Liver (tissue), 7 donors: ENCODE measurements at regions not wholly inside any gene's neighbourhood (a gene's known extent, or its start where the extent isn't known, plus 50 kb on each side); places are given as distances from the start of the nearest gene placed in this dataset.

Source experiments
- DNase-seq: peaks from one replicate; pipeline ENCODE4 v3.0.0-alpha.2; 2017; ENCODE audit warnings: low spot score
- H3K27ac ChIP-seq, 2 donors: one replicate each; pipeline ENCODE4 v1.7.0; 2013; ENCODE audit warnings: inconsistent platforms in 2 of 2, low read length in 2 of 2, control low read depth in 1 of 2, low read depth in 1 of 2, mild to moderate bottlenecking in 1 of 2
- H3K27me3 ChIP-seq, 4 donors: one replicate each; pipeline versions ENCODE4 v1.6.1 to v1.7.0; 2013; ENCODE audit warnings: low read length in 3 of 4, inconsistent platforms in 1 of 4, mild to moderate bottlenecking in 1 of 4, moderate library complexity in 1 of 4; ENCODE audit not compliant: control insufficient read depth in 4 of 4, insufficient read depth in 4 of 4
- H3K36me3 ChIP-seq, 4 donors: one replicate each; pipeline versions ENCODE4 v1.6.1 to v1.7.0; 2013; ENCODE audit warnings: low read length in 3 of 4, mild to moderate bottlenecking in 3 of 4, low read depth in 1 of 4, moderate library complexity in 1 of 4; ENCODE audit not compliant: control insufficient read depth in 4 of 4, insufficient read depth in 3 of 4
- H3K4me1 ChIP-seq, 4 donors: one replicate each; pipeline versions ENCODE4 v1.6.1 to v1.7.0; 2013; ENCODE audit warnings: low read length in 3 of 4, mild to moderate bottlenecking in 3 of 4, moderate library complexity in 1 of 4; ENCODE audit not compliant: control insufficient read depth in 4 of 4, insufficient read depth in 4 of 4
- H3K4me3 ChIP-seq, 3 donors: one replicate each; pipeline versions ENCODE4 v1.6.1 to v1.7.0; 2013; ENCODE audit warnings: low read length in 3 of 3, control low read depth in 1 of 3, low read depth in 1 of 3, mild to moderate bottlenecking in 1 of 3
- H3K9ac ChIP-seq, 2 donors: one replicate each; pipeline ENCODE4 v1.7.0; 2013; ENCODE audit warnings: low read length in 2 of 2, mild to moderate bottlenecking in 2 of 2, moderate library complexity in 2 of 2, control low read depth in 1 of 2, low read depth in 1 of 2
- H3K9me3 ChIP-seq, 4 donors: one replicate each; pipeline versions ENCODE4 v1.6.1 to v1.7.0; 2013; ENCODE audit warnings: low read length in 3 of 4; ENCODE audit not compliant: control insufficient read depth in 4 of 4
- GABPA ChIP-seq, 2 donors: IDR thresholded peaks in 1 of 2; conservative IDR thresholded peaks in 1 of 2; 2 replicates each; pipeline ENCODE4 v1.6.1; 2016; ENCODE audit warnings: antibody characterized with exemption in 2 of 2, mild to moderate bottlenecking in 1 of 2, moderate library complexity in 1 of 2
- REST ChIP-seq: IDR thresholded peaks from 2 replicates; pipeline ENCODE4 v1.6.1; 2016; ENCODE audit warnings: antibody characterized with exemption, mild to moderate bottlenecking
- SP1 ChIP-seq: IDR thresholded peaks from 2 replicates; pipeline ENCODE4 v1.6.1; 2018; ENCODE audit warnings: antibody characterized with exemption, mild to moderate bottlenecking
- YY1 ChIP-seq: IDR thresholded peaks from 2 replicates; pipeline ENCODE4 v1.6.1; 2016; ENCODE audit warnings: antibody characterized with exemption, mild to moderate bottlenecking
- ZBTB33 ChIP-seq: IDR thresholded peaks from 2 replicates; pipeline ENCODE4 v1.6.1; 2016; ENCODE audit warnings: antibody characterized with exemption
- WGBS: extraction: QIAGEN DNeasy Blood & Tissue Kit; methylation state at CpG from one replicate; pipeline ENCODE4 v1.1.7; 2013; 5-methylcytosine and 5-hydroxymethylcytosine counted together
- donor health status: healthy.
- donor health status: healthy.
- donor health status: healthy.
- donor health status: healthy.

DNA sequence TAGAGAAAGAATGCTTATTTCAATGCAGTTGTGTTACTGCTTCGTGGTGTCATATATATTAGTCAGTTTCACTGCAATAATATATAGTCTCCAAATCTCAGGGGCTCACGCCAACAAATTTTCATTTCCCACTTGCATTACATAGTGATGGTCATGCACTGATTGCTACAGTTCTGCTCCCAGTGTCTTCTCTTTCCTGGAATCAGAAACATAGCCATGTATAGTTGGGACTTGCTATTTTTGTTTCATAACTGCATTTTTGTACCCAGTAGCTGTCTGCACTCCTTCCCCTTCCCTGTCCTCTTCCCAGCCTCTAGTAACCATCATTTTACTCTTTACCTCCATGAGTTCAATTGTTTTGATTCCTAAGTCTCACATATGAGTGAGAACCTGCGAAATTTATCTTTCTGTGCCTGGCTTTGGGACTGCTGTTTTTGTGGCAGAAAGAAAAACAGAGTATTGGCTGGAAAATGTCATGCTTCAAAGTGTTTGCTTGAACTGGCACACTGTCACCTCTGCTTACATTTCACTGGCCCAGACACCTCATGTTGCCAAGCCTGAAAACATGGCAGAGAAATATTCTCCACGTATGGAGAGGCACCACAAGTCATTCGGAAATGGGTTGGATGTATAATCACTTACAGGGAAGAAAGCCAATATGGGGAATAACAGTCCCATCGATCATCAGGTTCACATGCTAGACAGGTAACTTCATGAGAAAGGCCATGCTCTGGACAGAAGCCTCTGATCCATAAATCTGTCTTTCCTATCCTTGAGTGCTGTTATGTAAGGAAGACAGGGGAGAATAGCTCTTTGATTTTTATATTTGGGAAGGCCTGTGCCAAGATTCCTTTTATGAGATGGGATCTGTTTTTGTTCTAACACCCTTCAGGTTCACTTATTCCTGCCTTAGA lies 60.4 kb upstream of the BACH1 start (continued):
- no peak for TF ChIP-seq REST
- TF ChIP-seq GABPA (IDR thresholded peaks at IDR 0.05 in 1 of 2, conservative IDR thresholded peaks at IDR 0.05 in 1 of 2) = no peak
- TF ChIP-seq ZBTB33 = no peak

DNA sequence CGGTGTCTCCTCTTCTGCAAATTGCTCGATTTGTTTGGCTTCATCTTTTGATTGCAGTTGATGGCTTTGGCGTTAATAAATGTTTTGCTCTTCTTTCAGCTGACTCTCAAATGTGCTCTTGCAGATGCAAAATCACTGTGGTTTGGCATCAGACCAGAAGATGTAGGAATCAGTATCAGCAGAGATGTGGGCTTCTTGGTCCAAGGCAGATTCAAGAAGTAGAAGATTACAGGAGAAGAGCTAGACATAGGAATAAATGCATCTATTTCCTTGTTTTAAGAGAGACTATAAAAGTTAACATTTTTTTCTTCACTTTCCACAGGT lies 59.8 kb upstream of the BACH1 start:
- no peak for DNase-seq
- Histone ChIP-seq H3K27ac (no peak overlapping the region), H3K4me3 (no peak overlapping the region), H3K36me3 (no peaks in the 10 kb centered on the region), H3K9ac (no peak overlapping the region), H3K9me3 (no peaks in the 10 kb centered on the region), H3K4me1 (peaks cover 0 to 15% (median 9%) of the 10 kb centered on the region in 4 donors), H3K27me3 (no peaks in the 10 kb centered on the region)
- WGBS = 78% methylated on average over 3 of the region's 3 CpGs
- TF ChIP-seq REST (no peak), ZBTB33 (no peak), SP1 (no peak), YY1 (no peak)
